AG09309 (cell line): ENCODE measurements at regions not wholly inside any gene's neighbourhood (a gene's known extent, or its start where the extent isn't known, plus 50 kb on each side); places are given as distances from the start of the nearest gene placed in this dataset.

Experiments used
- DNase-seq: peaks from one replicate; pipeline ENCODE4 v3.0.0-alpha.2; 2010; ENCODE audit warnings: low read depth
- H3K4me3 ChIP-seq: 2 replicates; pipeline ENCODE4 v1.5.1; 2011; ENCODE audit warnings: mild to moderate bottlenecking, low read depth, low read length, moderate library complexity; ENCODE audit not compliant: control insufficient read depth
- CTCF ChIP-seq: IDR thresholded peaks from 2 replicates; pipeline ENCODE4 v1.5.1; 2011; ENCODE audit warnings: mild to moderate bottlenecking, low read depth, low read length, inconsistent platforms; ENCODE audit not compliant: insufficient read depth, control insufficient read depth; ENCODE audit errors: missing control alignments

GRCh38 chrX:149312988-149313387 is 192.1 kb downstream of the IDS start:
- no peak for DNase-seq
- TF ChIP-seq CTCF, result no peak
- H3K4me3 ChIP-seq, result no peak overlapping the region

GRCh38 chrX:149312097-149312496 is 193.0 kb downstream of the IDS start:
- no peak overlapping the region for H3K4me3 ChIP-seq
- no peak for DNase-seq
- TF ChIP-seq CTCF, result no peak

- no peak for TF ChIP-seq CTCF
- DNase-seq, result no peak
- no peak overlapping the region for H3K4me3 ChIP-seq
Observed at GRCh38 chrX:149302705-149303104, 202.4 kb downstream of the IDS start.

GRCh38 chrX:149298111-149298510 is 207.0 kb downstream of the IDS start:
- no peak for TF ChIP-seq CTCF
- H3K4me3 ChIP-seq, result no peak overlapping the region
- DNase-seq, result no peak

GRCh38 chrX:149296092-149296491 is 209.0 kb downstream of the IDS start:
- no peak for DNase-seq
- H3K4me3 ChIP-seq, result no peak overlapping the region
- no peak for TF ChIP-seq CTCF

- DNase-seq, result no peak
- no peak overlapping the region for H3K4me3 ChIP-seq
- TF ChIP-seq CTCF, result peak; percentile 73
Observed at GRCh38 chrX:149286940-149287349, 218.2 kb downstream of the IDS start.

- no peak for DNase-seq
- TF ChIP-seq CTCF, result no peak
- H3K4me3 ChIP-seq, result no peak overlapping the region
Observed at GRCh38 chrX:149284616-149285015, 220.5 kb downstream of the IDS start.
